ENCODE measurements at regions not wholly inside any gene's neighbourhood (a gene's known extent, or its start where the extent isn't known, plus 50 kb on each side); places are given as distances from the start of the nearest gene placed in this dataset.

- no peak for TF ChIP-seq OVOL2 (CRISPR knock-in tag; IDR thresholded peaks at IDR 0.05; ENCODE audit: borderline replicate concordance)
- no peak for TF ChIP-seq ZNF671 (CRISPR knock-in tag; IDR thresholded peaks at IDR 0.05)
- no peak for TF ChIP-seq KAT7 (CRISPR knock-in tag; IDR thresholded peaks at IDR 0.05; ENCODE audit: borderline replicate concordance)
- TF ChIP-seq, protein P1, sequence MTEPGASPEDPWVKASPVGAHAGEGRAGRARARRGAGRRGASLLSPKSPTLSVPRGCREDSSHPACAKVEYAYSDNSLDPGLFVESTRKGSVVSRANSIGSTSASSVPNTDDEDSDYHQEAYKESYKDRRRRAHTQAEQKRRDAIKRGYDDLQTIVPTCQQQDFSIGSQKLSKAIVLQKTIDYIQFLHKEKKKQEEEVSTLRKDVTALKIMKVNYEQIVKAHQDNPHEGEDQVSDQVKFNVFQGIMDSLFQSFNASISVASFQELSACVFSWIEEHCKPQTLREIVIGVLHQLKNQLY (CRISPR knock-in tag; IDR thresholded peaks at IDR 0.05), result no peak
- no peak for TF ChIP-seq RELA (CRISPR knock-in tag; IDR thresholded peaks at IDR 0.05; ENCODE audit: borderline replicate concordance)
- no peak for TF ChIP-seq ATF1 (CRISPR knock-in tag; IDR thresholded peaks at IDR 0.05)
- no peak for TF ChIP-seq ELF4 (CRISPR knock-in tag; IDR thresholded peaks at IDR 0.05; ENCODE audit: low read depth)
- TF ChIP-seq, protein P2, sequence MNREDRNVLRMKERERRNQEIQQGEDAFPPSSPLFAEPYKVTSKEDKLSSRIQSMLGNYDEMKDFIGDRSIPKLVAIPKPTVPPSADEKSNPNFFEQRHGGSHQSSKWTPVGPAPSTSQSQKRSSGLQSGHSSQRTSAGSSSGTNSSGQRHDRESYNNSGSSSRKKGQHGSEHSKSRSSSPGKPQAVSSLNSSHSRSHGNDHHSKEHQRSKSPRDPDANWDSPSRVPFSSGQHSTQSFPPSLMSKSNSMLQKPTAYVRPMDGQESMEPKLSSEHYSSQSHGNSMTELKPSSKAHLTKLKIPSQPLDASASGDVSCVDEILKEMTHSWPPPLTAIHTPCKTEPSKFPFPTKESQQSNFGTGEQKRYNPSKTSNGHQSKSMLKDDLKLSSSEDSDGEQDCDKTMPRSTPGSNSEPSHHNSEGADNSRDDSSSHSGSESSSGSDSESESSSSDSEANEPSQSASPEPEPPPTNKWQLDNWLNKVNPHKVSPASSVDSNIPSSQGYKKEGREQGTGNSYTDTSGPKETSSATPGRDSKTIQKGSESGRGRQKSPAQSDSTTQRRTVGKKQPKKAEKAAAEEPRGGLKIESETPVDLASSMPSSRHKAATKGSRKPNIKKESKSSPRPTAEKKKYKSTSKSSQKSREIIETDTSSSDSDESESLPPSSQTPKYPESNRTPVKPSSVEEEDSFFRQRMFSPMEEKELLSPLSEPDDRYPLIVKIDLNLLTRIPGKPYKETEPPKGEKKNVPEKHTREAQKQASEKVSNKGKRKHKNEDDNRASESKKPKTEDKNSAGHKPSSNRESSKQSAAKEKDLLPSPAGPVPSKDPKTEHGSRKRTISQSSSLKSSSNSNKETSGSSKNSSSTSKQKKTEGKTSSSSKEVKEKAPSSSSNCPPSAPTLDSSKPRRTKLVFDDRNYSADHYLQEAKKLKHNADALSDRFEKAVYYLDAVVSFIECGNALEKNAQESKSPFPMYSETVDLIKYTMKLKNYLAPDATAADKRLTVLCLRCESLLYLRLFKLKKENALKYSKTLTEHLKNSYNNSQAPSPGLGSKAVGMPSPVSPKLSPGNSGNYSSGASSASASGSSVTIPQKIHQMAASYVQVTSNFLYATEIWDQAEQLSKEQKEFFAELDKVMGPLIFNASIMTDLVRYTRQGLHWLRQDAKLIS (CRISPR knock-in tag; IDR thresholded peaks at IDR 0.05; ENCODE audit: borderline replicate concordance), result no peak
- TF ChIP-seq ZNF423 (CRISPR knock-in tag; IDR thresholded peaks at IDR 0.05), result no peak
Observed at GRCh38 chr4:8940792-8941491, 69.3 kb upstream of the HMX1 start (continued).

- peaks cover 49% of the 10 kb centered on the region for H3K9me3 Mint-ChIP-seq
- ChIA-PET CTCF (no interaction called here), POLR2A (no interaction called here)
- H3K27ac Mint-ChIP-seq, result no peak overlapping the region
- peaks cover 3% of the 10 kb centered on the region; the same call in 1 of the 2 replicates for H3K4me1 Mint-ChIP-seq
- peaks cover 11% of the 10 kb centered on the region for H3K27me3 Mint-ChIP-seq (ENCODE audit: low read depth)
- peak; percentile 24 for ATAC-seq
- H3K36me3 Mint-ChIP-seq, result peaks cover 18% of the 10 kb centered on the region
- TF ChIP-seq EMX1 (CRISPR knock-in tag; IDR thresholded peaks at IDR 0.05) (no peak), ZNF263 (CRISPR knock-in tag; IDR thresholded peaks at IDR 0.05; ENCODE audit: low read depth) (no peak), PRDM15 (CRISPR knock-in tag; IDR thresholded peaks at IDR 0.05) (peak; percentile 75)
- no peak overlapping the region for H3K4me3 Mint-ChIP-seq
- DNase-seq (ENCODE audit: low spot score), result no peak
Observed at GRCh38 chr4:8939840-8940742, 68.5 kb upstream of the HMX1 start.

DNA sequence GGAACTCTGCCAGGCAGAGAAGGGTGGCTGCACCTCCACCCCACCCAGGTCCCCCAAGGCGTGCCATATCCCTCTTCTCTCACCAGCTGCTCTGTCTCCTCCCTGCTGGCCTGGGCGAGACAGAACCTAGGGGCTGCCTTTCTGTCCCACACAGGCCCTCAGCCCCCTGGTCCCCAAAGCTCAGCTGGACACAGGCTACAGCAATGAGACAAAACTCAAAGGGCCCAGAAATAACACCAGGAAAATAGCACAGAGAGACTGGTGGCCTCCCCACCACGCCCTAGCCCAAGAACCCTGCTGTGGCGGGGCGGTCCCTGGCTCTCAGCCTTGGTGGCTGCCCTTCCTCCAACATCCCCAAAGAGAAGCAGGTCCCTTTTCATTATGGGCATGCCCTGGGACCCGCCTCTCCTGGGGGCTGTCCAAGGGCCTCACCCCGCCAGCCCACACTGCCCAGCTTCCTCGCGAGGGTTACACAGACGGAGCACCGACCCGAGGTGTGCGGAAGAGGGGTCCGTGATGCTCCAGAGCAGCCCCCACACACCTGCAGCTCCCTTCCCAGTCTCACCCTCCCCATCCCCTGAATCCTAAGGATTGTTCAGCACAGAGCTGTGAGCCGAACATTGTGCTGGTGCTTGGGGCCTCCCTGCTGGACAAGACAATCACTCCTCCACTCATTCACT lies 67.7 kb upstream of the HMX1 start:
- no peak for DNase-seq (ENCODE audit: low spot score)
- ChIA-PET POLR2A (no interaction called here), CTCF (no interaction called here)
- H3K36me3 Mint-ChIP-seq, result peaks cover 24% of the 10 kb centered on the region
- peaks cover 3% of the 10 kb centered on the region; the same call in 1 of the 2 replicates for H3K4me1 Mint-ChIP-seq
- peak; percentile 18; the same call in 1 of the 2 replicates for ATAC-seq
- no peak overlapping the region for H3K27ac Mint-ChIP-seq
- H3K4me3 Mint-ChIP-seq, result no peak overlapping the region
- H3K27me3 Mint-ChIP-seq (ENCODE audit: low read depth), result peaks cover 17% of the 10 kb centered on the region
- H3K9me3 Mint-ChIP-seq, result peaks cover 53% of the 10 kb centered on the region
- TF ChIP-seq SMAD3 (CRISPR knock-in tag; IDR thresholded peaks at IDR 0.05; ENCODE audit: borderline replicate concordance) (no peak), RELA (CRISPR knock-in tag; IDR thresholded peaks at IDR 0.05; ENCODE audit: borderline replicate concordance) (no peak), FOXK1 (CRISPR knock-in tag; IDR thresholded peaks at IDR 0.05) (no peak), CREB1 (CRISPR knock-in tag; IDR thresholded peaks at IDR 0.05) (no peak), SP1 (CRISPR knock-in tag; conservative IDR thresholded peaks at IDR 0.05) (no peak), ZMAT4 (CRISPR knock-in tag; IDR thresholded peaks at IDR 0.05) (no peak), NR3C1 (CRISPR knock-in tag; conservative IDR thresholded peaks at IDR 0.05; ENCODE audit: low read depth) (no peak), MXD4 (CRISPR knock-in tag; IDR thresholded peaks at IDR 0.05; ENCODE audit: borderline replicate concordance) (no peak), ATF1 (CRISPR knock-in tag; IDR thresholded peaks at IDR 0.05) (no peak), JAZF1 (CRISPR knock-in tag; IDR thresholded peaks at IDR 0.05) (no peak)
